HG02763 (cell line): ENCODE measurements at regions not wholly inside any gene's neighbourhood (a gene's known extent, or its start where the extent isn't known, plus 50 kb on each side); places are given as distances from the start of the nearest gene placed in this dataset.
"Not testable (repeated sequence)": the region's sequence is repeated elsewhere in the genome, so short reads cannot be mapped to it uniquely, and the experiment has no call there.

Experiments used
- ATAC-seq: cut with Tn5 transposase; IDR thresholded peaks from one replicate; pipeline ENCODE4 v1.9.1; 2021; ENCODE audit warnings: mild to moderate bottlenecking, moderate library complexity; ENCODE audit not compliant: unreplicated experiment

DNA sequence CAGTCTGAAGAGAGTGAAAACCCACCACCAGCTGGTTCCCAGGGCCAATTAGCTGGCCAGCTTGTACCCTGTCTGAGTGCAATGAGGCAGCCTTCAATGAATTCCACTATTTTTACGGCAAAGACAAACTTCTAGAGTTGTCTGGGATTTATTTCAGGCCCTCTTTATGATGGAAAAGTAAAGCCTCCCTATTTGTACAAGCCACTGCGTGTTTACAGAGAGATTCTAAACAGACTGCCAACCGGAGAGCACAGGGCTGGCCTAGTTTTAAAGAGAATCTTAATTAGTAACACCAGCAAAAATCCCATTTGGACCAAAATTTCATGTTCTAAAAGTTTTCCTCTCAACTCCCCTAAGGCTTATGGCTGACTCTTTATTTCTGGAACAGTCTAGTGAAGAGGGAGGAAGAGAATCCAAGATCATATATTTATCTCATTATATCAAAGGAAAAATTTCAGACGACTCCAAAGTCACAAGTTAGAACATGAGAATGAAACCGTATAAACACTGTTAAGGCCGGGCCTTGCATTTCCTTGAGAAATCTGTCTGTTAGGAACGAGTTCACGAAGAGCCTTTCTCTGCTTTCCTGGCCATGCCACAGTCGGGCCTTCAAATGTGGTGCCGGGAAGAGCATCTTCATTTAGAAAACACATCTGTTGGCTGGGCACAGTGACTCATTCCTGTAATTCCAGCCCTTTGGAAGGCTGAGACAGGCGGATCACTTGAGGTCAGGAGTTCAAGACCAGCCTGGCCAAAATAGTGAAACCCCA is 724.6 kb upstream of the NRP1 start:
- ATAC-seq, result no peak

DNA sequence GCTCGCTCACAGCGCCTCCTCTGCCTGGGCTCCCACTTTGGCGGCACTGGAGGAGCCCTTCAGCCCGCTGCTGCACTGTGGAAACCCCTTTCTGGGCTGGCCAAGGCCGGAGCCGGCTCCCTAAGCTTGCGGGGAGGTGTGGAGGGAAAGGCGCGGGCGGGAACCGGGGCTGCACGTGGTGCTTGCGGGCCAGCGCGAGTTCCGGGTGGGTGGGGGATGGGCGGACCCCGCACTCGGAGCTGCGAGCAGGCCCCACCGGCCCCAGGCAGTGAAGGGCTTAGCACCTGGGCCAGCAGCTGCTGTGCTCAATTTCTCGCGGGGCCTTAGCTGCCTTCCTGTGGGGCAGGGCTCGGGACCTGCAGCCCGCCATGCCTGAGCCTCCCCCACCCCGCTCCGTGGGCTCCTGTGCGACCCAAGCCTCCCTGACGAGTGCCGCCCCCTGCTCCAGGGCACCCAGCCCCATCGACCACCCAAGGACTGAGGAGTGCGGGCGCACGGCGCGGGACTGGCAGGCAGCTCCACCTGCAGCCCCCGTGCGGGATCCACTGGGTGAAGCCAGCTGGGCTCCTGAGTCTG is 721.0 kb upstream of the NRP1 start:
- not testable (repeated sequence) for ATAC-seq

DNA sequence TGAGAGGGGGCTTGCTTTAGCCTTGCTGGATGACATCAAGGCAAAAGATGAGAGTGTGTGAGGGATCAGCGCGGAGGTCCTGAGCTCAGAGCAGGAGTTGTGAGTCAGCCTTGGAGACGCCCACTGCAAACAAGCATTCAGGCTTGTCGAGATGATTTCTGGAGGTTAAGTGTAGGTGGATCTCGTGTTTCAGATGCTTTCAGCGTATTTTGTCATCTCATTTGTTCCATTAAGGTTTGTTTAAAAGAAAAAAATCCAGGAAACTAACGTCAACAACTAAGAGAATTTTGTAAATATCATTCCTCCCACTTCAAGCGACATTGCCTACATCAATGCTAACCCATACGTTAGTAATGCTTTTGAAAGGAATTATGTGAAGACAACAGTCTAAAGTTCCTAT is 715.4 kb upstream of the NRP1 start:
- ATAC-seq, result no peak

DNA sequence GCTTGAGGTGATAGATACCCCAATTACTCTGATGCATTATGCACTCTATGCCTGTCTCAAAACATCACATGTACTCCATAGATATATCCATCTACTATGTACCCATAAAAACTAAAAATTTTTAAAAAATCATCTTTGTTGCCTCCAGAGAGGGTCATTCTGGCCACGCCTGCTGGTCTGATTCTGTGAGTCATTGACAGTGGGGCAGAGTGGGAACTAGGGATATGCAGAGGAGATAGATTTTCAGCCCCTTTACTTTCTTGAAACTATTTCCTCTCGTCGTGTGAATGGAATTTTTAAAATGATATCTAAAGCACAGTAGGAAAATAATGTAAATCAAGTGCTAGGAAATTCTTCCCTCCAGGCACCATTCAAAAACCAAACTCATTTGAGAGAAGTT is 715.0 kb upstream of the NRP1 start:
- ATAC-seq, result no peak

DNA sequence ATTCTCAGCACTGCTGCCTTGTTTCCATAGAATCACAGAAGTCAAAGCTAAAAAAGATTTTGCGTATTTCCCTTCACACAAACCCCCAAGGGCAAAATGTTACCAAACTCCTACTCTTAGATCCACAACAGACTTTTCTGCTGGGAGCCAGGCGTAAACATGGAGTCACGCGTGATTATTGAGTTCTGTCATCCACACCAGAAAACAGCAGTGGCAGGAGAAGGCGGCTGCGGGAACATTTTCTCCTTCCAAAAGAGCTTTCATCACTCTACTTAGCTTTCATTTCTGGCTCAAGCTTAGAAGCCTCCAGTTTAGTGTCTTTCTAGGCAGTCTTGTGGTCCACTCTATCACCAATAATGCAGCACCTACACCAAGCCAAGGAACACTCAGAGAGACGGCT is 712.9 kb upstream of the NRP1 start:
- ATAC-seq, result no peak

DNA sequence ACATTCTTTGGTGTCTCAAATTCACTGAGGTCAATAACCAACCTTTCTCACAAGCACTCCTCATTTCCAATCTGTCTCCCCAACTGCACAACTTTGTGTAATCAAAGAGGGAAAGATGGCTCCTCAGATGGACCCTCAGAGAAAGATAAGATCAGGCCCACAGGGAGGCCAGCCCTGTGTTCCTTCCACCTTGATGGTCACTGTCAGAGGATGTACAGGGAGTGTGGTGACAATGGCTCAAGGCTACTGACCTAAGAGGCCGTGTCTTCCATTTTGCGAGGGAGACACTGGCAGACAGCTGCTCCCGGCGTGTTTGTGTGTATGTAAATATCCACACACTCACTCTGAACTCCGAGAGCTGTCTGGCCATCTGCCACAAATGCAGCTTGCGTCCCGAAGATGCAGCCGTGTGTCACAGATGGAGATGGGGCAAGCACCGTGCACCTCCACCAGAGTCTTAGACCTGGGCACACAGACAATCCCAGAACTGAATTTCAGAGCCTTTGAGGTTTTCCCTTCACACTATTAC is 712.1 kb upstream of the NRP1 start:
- ATAC-seq, result no peak

DNA sequence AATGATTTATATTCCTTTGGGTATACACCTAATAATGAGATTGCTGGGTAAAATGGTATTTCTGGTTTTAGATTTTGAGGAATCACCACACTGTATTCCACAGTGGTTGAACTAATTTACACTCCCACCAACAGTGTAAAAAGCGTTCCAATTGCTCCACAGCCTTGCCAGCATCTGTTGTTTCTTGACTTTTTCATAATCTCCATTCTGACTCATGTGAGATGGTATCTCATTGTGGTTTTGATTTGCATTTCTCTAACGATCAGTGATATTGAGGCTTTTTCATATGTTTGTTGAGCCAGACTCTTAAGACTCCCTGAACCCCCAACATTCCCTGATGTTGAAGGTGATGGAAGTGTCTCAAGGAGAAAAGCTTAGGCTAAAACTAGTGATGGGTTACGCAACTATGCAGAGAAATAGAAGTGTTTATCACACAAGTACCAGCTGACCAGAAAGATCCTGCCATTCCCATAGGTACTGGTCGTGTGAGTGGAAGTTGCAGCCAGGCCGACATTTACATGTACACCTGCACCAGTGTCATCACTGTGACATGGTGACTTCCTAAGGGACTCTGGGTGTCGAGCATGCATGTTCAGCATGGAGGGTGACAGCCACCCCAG is 711.2 kb upstream of the NRP1 start:
- ATAC-seq, result no peak

DNA sequence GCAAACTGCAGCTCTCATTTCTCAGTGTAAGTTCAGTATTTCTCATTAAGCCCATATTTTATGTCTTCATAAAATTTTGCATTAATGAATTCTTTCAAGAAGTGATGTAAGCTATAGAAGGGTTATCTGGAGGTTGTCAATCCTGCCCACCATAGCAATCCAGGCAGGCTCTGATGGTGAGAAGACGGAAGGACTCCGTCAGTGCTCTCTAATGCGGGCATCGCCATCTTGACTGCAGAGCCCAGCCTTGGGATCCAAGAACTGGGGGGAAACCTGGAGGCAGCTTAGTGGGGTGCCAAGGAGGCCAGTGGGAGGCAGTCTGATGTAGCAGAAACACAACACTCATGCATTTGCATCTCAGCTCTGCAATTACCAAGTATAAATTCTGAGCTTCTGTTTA is 707.4 kb upstream of the NRP1 start:
- ATAC-seq, result no peak

DNA sequence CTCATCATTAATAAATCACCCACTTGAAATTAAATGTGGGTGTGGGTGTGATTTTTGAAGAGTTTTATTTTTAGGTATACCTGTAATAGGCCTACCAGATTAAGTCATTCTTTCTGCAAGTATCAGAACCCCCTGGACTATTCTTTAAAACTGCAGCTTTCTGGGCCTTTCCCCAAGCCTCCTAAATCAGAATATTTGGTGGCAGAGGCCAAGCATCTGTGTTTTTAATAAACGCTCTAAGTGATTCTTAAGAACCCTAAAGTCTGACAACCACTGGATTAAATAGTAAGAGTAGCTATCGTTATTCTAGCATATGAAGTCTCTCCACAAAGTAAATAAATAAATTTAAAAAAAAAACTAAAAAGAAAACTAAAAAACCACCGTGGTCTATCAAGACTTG is 703.0 kb upstream of the NRP1 start:
- no peak for ATAC-seq

DNA sequence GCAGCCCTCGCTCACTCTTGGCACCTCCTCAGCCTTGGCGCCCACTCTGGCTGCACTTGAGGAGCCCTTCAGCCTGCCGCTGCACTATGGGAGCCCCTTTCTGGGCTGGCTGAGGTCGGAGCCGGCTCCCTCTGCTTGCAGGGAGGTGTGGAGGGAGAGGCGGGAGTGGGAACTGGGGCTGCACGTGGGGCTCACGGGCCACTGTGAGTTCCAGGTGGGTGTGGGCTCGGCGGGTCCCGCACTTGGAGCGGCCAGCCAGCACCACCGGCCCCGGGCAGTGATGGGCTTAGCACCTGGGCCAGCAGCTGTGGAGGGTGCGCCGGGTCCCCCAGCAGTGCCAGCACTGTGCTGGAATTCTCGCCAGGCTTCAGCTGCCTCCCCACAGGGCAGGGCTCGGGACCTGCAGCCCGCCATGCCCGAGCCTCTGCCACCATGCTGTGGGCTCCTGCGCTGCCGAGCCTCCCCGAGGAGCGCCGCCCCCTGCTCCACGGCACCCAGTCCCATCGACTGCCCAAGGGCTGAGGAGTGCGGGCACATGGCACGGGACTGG is 700.8 kb upstream of the NRP1 start:
- not testable (repeated sequence) for ATAC-seq

DNA sequence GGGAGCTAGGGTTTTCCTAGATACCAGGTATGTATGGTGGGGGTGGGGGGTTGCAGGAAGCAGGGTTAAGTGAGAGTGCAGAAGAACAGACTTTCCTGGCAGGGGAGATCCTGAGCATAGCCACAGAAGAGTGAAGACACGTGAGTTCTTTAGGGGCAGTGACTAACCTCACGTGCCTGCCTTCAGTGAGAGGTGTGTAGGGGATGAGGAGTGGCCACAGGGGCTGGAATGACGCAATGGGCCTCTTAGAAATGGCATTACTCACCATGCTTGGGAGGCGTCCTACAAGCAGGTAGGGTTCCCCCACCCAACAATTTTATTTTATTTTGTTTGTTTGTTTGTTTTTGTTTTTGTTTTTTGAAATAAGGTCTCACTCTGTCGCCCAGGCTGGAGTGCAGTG is 698.6 kb upstream of the NRP1 start:
- ATAC-seq, result no peak

DNA sequence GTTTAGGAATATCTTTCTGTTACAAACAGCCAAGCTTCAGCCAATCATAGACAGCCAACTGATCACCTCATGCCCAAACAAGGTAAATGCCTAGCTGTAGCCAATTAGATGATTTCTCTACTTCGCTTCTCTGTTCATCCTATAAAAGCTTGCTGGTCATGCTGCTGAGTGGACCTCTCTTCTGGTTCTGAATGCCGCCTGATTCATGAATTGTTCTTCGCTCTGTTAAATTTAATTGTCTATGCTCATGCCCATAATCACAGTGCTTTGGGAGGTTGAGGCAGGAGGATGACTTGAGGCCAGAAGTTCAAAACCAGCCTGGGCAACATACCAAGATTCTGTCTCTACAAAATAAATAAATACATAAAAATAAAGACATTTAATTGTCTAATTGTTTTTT is 698.1 kb upstream of the NRP1 start:
- ATAC-seq, result no peak

DNA sequence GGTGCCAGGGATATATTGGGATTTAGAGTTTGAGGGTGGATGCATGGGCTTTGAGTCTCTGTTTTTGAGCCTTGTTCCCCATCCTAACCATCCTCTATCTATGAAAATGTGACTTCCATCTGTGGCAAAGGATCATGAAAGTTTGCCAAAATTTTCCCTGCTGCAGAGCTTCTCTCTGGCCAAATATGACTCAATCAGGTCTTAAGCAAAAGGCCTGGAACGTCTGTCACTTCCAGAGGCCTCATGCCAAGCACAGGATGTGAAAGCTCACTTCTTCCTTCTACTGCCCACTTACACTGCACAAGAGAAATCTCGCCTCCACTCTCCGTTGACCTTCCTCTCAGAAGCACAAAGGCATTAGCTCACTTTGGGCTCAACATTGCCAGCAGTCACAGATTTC is 696.9 kb upstream of the NRP1 start:
- no peak for ATAC-seq

DNA sequence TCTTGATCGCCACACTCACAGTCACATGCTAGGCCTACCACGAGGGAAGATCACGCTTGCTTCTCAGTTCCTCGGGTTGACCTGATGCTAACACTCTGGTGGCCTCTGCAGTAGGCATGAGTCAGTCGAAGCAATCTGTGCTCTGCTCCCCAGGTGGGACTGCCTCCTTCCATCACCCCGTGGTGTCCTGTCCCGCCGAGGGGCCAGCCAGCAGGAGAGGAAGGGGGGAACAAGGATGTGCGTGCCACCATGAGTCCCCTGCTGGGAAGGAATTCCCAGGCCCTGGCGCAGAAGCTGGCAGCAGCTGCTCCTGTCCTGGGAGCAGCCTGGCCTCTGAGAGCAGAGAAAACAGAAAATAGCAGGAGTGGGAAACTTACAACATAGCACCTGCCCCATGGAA is 695.0 kb upstream of the NRP1 start:
- no peak for ATAC-seq

DNA sequence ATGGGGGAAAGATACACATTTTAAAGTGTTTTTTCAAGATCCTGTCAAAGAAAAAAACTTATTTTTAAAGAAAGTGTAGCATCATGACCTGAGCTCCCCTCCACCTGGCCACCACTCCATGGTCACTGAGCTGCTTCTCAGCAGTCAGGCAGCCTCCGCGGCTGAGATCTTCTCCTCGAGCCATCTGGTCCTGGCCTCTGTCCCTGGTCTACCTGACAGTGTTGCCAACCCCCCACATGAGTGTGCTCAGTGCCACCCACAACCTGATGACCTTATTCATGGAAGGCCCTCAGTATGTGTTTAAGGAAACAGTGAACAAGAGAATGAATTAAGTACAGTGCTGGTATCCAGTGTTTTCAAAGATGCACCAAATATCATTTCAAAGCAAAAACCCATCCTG is 694.5 kb upstream of the NRP1 start:
- ATAC-seq, result no peak

DNA sequence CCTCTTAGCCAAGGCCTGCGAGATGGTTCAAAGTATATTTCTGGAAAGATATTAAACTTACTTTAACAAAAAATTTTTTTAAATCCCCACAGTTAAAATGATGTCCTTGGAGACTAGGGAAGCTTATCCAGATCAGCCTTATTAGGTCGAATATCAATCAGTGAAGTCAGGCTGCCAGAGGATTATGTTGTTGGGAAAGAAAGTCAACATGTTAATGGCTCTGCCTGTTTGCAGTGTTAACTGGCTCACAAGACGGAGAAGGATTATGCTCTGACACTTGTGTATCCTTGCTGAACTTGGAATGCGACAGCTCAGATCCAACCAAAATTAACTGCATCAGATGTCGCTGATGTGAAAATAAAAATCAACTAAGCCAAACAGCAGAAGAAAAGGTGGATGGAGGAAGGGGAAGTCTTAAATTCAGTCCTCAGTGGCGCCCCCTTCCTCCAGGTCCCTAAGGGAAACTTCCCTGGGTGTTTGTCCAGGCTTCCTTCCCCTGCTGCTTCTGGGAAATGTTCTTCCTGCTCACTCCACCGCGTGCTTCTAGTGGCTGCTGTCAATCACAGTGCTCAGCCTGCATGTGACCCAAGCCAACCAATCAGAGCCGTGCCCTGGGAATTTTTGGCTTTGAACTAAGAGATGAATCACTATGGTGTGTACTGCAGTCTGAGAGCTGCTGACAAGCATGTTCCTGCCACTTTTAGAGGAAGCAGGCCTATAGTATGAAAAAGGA is 690.4 kb upstream of the NRP1 start:
- ATAC-seq, result no peak

DNA sequence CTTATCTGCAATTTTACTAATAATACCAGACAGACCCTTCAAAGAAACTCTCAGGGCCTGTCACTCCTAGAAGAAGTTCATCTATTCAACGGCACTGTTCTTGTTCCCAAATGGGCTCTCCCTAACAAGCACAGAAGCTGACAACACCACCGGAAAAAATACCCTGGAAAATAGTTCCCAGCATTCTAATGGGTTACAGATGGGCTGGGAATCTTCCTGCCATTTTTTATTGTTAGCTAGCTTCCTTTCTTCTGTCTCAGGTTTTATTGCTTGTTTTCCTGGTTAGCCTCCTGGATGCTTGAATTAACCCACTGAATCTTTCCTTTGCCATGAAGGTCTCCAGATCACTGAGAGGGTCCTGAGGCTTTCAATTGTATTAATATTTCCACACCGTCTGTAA is 689.8 kb upstream of the NRP1 start:
- no peak for ATAC-seq

DNA sequence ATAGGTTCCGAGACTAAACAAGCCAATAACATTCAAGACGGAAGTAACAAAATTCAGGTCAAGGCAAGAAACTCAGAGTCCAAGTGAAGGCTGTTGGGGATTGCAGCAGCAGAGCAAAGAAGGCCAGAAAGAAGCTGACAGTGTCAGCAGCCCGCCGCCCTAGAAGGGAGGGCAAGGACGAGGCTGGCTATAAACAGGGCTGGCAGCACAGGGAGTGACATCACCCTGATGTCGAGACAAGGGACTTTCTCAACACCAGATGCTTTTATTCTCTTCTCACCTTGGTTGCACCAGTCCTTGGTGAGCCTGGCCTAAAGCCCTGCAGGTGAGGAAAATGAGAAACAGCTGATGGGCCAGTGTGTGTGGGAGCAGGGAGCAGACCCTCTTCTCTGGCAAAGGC is 687.7 kb upstream of the NRP1 start:
- no peak for ATAC-seq

DNA sequence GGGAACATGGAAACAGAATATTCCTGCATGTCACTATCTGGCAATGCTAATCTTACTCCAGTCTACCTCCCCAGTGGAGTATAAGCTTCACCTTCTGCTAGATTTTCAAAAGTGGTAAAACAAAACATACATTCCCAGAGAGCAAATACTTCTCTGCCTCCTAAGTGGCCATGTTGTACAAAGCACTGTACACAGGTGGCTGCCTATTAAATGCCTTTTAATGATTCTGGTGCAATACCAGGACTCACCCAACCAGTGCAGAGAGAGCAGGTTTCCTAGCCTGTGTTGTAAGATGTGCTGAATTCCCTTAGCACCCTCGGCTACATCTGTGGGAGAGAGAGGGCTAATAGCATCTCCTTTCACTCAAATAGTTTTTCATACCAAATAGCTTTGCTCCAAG is 684.3 kb upstream of the NRP1 start:
- ATAC-seq, result no peak

DNA sequence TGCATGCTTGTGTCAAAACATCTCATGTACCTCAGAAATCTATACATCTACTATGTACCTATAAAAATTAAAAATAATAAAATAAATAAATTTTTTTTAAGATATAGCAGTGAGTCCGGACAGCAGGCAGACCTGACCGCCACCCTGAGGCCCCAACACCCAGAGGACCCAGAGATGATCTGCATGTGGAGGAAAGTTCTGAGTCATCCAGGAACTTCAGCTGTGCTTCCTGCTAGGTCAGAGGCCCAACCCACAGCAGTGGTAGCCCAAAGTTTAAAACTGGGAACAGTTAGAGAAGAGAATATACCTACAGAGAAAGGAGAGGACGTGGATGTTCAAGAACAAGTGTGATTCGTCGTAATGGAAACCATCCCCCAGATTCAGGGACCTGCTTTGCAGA is 683.7 kb upstream of the NRP1 start:
- ATAC-seq, result no peak

DNA sequence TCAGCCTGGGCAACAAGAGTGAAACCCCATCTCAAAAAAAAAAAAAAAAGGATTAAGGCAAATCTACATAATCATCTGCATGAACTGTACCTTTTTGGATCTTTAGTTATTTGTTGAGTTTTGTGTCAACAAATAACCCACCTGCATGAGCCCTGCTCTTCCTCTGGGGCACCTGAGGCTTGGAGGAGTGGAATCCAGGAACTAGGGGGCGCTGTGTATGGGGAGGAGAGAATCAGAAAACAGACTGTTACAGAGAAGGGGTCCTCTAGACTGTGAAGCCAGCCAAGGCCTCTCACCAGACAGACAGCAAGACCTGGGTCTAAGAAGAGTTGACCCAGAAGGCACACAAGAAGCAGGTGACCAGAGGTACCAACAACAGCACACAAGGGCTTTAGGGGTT is 682.8 kb upstream of the NRP1 start:
- no peak for ATAC-seq
